ENCODE measurements at regions not wholly inside any gene's neighbourhood (a gene's known extent, or its start where the extent isn't known, plus 50 kb on each side); places are given as distances from the start of the nearest gene placed in this dataset.

- Histone ChIP-seq H3K4me1 (ENCODE audit: insufficient read depth, low read length, poor library complexity, severe bottlenecking) (no peaks in the 10 kb centered on the region), H3F3A (ENCODE audit: low read depth) (no peaks in the 10 kb centered on the region), H4K20me1 (ENCODE audit: insufficient read depth, low read length, poor library complexity, severe bottlenecking) (no peaks in the 10 kb centered on the region), H3K79me2 (ENCODE audit: insufficient read depth, low read length) (no peaks in the 10 kb centered on the region), H3K9ac (ENCODE audit: low read depth, low read length, poor library complexity, severe bottlenecking) (no peak overlapping the region), H3K36me3 (ENCODE audit: insufficient read depth, low read length) (no peaks in the 10 kb centered on the region), H3K4me2 (ENCODE audit: low read depth, low read length, poor library complexity, severe bottlenecking) (no peak overlapping the region), H2AFZ (ENCODE audit: low read length) (no peak overlapping the region), H3K27me3 (ENCODE audit: insufficient read depth, low read length, poor library complexity, severe bottlenecking) (no peaks in the 10 kb centered on the region), H3K9me3 (ENCODE audit: insufficient read depth, low read depth, low read length) (no peaks in the 10 kb centered on the region), H3K4me3 (ENCODE audit: low read length, poor library complexity, severe bottlenecking) (no peak overlapping the region), H3K9me2 (replicated peaks; ENCODE audit: low read depth, low read length) (no peaks in the 10 kb centered on the region)
- no peak for TF ChIP-seq CTCF (conservative IDR thresholded peaks at IDR 0.05; ENCODE audit: low read length)
- TF ChIP-seq EZH2phosphoT487 (IDR thresholded peaks at IDR 0.05; ENCODE audit: borderline replicate concordance): no peak
Observed at GRCh38 chr3:6612034-6612616, 248.8 kb upstream of the GRM7 start.

GRCh38 chr3:6622260-6622659 lies 238.7 kb upstream of the GRM7 start:
- H3K4me2 ChIP-seq (ENCODE audit: low read depth, low read length, poor library complexity, severe bottlenecking): no peak overlapping the region
- H3K9me3 ChIP-seq (ENCODE audit: insufficient read depth, low read depth, low read length): no peaks in the 10 kb centered on the region
- no peak for TF ChIP-seq CTCF (conservative IDR thresholded peaks at IDR 0.05; ENCODE audit: low read length)
- TF ChIP-seq EZH2phosphoT487 (IDR thresholded peaks at IDR 0.05; ENCODE audit: borderline replicate concordance): no peak
- no peaks in the 10 kb centered on the region for H3K36me3 ChIP-seq (ENCODE audit: insufficient read depth, low read length)
- no peaks in the 10 kb centered on the region for H3K4me1 ChIP-seq (ENCODE audit: insufficient read depth, low read length, poor library complexity, severe bottlenecking)
- H3K9me2 ChIP-seq (replicated peaks; ENCODE audit: low read depth, low read length): no peaks in the 10 kb centered on the region
- no peaks in the 10 kb centered on the region for H3K27me3 ChIP-seq (ENCODE audit: insufficient read depth, low read length, poor library complexity, severe bottlenecking)
- H2AFZ ChIP-seq (ENCODE audit: low read length): no peak overlapping the region
- H3K79me2 ChIP-seq (ENCODE audit: insufficient read depth, low read length): peaks cover 3% of the 10 kb centered on the region; the same call in 1 of the 2 replicates
- H3K9ac ChIP-seq (ENCODE audit: low read depth, low read length, poor library complexity, severe bottlenecking): no peak overlapping the region
- H3K4me3 ChIP-seq (ENCODE audit: low read length, poor library complexity, severe bottlenecking): no peak overlapping the region
- H4K20me1 ChIP-seq (ENCODE audit: insufficient read depth, low read length, poor library complexity, severe bottlenecking): no peaks in the 10 kb centered on the region
- H3F3A ChIP-seq (ENCODE audit: low read depth): no peaks in the 10 kb centered on the region

GRCh38 chr3:6622712-6623111 lies 238.2 kb upstream of the GRM7 start:
- no peaks in the 10 kb centered on the region for H3K36me3 ChIP-seq (ENCODE audit: insufficient read depth, low read length)
- no peaks in the 10 kb centered on the region for H3K9me2 ChIP-seq (replicated peaks; ENCODE audit: low read depth, low read length)
- no peak overlapping the region for H3K4me3 ChIP-seq (ENCODE audit: low read length, poor library complexity, severe bottlenecking)
- no peaks in the 10 kb centered on the region for H3K9me3 ChIP-seq (ENCODE audit: insufficient read depth, low read depth, low read length)
- H3K4me2 ChIP-seq (ENCODE audit: low read depth, low read length, poor library complexity, severe bottlenecking): no peak overlapping the region
- H4K20me1 ChIP-seq (ENCODE audit: insufficient read depth, low read length, poor library complexity, severe bottlenecking): no peaks in the 10 kb centered on the region
- H3K27me3 ChIP-seq (ENCODE audit: insufficient read depth, low read length, poor library complexity, severe bottlenecking): no peaks in the 10 kb centered on the region
- H3K79me2 ChIP-seq (ENCODE audit: insufficient read depth, low read length): peaks cover 3% of the 10 kb centered on the region; the same call in 1 of the 2 replicates
- TF ChIP-seq EZH2phosphoT487 (IDR thresholded peaks at IDR 0.05; ENCODE audit: borderline replicate concordance) (no peak), CTCF (conservative IDR thresholded peaks at IDR 0.05; ENCODE audit: low read length) (no peak)
- H3K9ac ChIP-seq (ENCODE audit: low read depth, low read length, poor library complexity, severe bottlenecking): no peak overlapping the region
- H3K4me1 ChIP-seq (ENCODE audit: insufficient read depth, low read length, poor library complexity, severe bottlenecking): no peaks in the 10 kb centered on the region
- H3F3A ChIP-seq (ENCODE audit: low read depth): no peaks in the 10 kb centered on the region
- H2AFZ ChIP-seq (ENCODE audit: low read length): no peak overlapping the region

All from Loucy (cell line).